Activated naive CD4-positive, alpha-beta T cell treated with Interleukin-2 at 50 U/mL for 16 hours (primary cell): ENCODE measurements at regions not wholly inside any gene's neighbourhood (a gene's known extent, or its start where the extent isn't known, plus 50 kb on each side); places are given as distances from the start of the nearest gene placed in this dataset.

Source experiments
- DNase-seq: peaks from one replicate; pipeline ENCODE4 v3.0.0-alpha.2; 2020

DNA sequence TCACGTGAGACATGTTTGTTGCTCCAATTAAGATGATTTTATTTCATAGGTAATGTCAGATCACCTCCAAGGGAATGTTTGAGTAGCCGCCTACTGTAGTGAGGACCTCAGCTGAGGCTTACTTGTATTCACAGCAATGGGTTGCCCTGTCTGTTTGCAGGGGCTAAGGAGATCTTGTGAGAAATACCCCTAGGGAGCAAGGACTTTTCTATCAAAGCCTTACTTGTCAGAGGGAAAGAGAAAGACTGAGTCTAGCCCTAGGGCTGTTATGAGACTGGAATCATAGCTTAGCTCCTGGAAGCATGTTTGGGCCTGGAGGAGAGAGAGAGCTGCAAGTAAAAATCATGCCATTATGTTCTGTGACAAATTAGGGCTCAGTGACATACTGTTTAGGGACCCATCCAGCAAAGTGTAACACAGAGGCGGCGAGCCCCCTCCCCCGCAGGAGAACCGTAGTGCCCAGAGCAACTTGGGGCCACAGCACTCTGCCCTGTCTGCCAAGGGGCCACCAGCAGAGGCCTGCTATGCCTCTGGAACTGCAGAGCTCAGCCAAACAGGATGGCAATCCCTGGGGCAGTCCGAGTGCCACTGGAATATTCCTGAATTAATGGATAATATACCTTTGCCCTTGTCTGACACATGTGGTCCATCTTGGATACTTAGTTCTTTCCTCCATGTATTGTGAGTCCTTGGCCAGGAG lies 178.8 kb downstream of the DACT1 start:
- no peak for DNase-seq

DNA sequence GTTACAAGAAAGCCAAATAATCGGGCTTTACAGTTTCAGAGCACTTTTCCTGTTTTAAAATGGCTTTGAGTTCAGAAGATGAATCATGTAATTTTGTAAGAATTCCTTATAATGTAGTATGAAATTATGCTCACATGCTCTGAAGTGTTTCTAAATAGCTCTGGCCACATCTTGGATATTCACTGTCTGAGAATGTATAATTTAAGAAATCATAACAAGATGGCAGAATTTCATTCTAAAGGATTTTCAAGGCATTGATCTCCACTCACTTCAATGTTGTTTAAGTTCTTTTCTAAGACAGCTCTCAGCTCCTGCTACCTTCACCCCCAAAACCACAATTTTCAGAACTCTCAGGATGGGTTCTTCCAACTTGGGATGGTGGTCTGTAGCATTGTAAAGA lies 180.1 kb downstream of the DACT1 start:
- no peak for DNase-seq

DNA sequence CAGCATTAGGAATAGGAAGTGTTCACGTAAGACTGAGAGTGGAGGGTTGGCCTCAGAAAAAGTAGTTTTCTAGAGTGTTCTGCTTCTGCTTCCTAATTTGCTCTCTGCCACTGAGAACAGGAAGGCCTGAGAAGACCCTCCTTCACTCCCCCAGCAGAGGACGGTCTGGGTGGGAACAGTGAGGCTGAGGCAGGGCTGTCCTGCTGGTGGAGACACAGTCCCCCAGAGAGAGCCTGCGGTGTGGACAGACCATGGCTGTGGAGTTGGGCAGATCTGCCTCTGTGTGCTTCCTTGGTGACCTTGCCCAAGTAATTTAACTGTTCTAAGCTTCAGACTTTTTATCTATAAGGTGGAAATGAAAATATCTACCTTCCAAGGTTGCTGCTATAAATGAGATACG lies 182.3 kb downstream of the DACT1 start:
- DNase-seq, result no peak

DNA sequence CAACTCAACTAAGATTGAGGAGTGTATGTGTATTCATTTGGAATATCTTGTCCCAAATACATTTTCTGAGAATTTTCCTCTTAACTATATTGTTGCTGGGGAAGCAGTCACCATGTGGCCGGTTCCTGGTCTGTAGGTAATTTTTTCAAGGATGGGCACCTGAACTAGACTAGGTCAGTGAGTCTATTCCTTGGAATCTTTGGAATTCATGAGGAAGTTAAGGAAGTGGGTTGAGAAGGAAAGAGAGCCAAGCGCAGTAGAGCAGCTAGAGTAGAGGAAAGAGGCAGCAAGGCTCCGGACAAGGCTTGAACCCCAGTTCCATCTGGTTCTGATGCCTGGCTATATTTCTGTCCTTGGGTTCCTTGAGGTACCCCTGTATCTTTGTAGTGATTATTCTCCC lies 183.7 kb downstream of the DACT1 start:
- DNase-seq, result no peak

DNA sequence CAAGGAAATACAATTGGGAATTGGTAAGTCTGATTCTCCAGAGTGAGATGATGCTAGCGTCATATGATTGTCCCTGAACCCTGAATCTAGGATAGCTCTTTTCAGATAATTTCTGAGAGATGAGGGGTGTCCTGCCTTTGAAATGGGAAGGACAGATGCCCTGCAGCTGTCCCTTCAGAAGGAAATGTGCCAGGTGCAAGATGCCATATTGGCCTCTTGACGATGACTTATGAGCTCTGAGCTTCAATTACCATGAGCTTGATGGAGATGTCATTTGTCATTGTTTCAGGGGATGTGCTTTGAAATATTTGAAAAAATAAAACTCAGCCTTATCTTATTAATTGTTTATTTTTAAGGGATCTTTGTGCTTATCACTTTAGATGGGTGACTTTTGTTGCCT lies 185.1 kb downstream of the DACT1 start:
- DNase-seq, result no peak

DNA sequence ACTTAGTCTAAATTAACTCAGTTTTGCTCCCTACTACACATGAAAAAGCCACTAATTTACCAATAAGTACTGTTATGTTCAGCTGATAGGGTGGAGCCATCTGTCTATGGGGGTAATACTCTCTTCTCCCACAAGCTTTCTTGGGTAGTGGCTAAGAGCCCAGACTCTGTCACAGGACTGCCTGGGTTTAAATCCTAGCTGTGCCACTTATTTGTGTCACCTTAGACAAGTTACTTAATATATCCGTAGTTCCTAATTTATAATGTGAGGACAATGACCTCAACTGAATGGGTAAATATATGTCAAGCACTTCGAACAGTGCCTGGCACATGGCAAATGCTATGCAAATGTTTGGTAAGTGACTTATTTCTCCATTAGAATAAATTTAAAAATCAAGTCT lies 185.6 kb downstream of the DACT1 start:
- DNase-seq, result no peak

DNA sequence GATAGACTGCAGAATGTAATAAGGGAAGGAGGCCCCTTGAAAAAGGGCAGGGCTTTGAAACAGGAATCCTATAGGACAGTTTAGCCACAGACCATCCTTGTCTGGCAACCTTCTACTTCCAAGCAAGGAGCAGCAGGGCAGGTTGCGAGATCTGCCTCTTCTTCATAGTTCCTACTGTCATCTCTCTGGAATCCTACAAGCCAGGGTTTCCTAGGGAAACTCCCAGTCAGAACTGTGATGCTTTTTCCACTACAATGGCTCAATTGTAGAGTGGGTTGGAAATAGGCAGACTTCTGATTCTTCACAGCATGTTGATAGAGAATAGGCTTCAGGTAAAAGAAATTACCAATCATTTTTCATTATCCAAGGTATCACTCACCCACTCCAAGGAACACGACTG lies 186.3 kb downstream of the DACT1 start:
- DNase-seq, result no peak

DNA sequence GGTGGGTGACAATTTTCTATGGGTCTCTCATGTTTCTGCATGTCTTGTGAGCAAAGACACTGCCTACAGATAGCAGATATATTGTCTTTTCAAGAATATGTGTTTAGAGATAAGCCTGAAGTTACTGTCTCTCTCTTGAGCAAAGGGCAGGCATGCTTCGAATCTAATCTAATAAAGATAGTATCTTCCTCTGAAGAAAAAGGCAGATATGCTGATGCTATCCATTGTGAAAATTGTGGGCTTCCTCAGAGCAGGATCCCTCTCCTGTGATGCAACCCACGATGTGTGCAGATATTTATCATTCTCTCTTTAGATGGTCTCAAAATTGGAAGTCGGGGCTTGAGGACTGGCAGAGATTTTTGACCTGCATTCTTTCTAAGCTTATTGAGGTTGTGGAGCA lies 187.0 kb downstream of the DACT1 start:
- DNase-seq, result no peak

DNA sequence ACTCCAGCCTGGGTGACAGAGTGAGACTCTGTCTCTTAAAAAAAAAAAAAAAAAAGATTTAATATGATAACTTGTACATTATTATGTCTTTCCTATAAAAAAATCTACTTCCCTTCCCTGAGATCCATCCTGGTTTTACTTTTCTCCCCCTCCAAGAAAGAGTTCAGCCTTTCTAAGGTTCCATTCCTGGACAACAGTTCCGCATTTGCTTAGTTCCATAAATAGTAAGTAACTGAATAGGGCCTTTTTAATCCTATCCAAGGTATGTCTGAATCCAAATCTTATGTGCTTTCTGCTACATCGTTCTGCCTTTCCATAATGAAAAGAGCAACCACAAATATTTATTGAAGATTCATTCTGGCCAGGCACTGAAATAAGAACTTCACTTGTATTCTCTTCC lies 187.8 kb downstream of the DACT1 start:
- DNase-seq, result no peak

DNA sequence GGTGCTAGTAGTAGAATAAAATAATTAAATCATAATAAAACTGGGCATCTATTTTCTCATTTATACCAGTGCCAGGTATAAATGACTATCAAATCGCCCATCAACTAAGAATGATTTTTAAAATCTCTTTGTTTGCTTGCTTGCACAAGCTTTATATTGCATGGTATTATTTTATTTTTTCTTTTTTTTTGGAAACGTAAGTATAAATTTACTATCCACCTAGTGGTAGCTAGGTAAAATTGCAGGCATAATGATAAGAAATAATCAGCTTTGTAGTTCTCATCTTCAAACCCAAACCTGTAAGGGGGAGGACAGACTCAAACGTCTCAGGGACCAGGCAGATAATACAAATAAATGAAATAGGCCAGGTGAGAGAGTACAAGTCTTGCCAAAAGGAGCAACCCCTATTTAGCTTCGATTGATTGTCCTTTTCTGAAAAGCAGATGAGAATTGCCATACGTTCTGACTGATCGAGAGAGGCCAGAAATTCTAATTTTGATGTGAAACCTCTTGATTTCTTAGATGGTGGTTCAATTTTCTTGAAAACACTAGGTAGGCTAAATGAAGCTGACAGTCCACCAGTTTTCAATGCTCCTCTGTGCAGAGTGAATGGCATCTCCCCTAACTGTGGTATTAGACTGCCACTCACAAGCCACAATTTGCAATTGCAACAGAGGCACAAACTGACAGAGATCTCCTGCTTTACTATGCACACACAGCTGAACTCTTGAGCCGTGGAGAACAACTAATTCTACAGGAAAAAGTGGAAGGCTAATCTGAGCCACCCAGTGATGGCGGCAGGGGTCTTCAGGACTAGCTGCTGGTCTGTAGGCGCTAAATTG lies 189.3 kb downstream of the DACT1 start:
- DNase-seq, result no peak

DNA sequence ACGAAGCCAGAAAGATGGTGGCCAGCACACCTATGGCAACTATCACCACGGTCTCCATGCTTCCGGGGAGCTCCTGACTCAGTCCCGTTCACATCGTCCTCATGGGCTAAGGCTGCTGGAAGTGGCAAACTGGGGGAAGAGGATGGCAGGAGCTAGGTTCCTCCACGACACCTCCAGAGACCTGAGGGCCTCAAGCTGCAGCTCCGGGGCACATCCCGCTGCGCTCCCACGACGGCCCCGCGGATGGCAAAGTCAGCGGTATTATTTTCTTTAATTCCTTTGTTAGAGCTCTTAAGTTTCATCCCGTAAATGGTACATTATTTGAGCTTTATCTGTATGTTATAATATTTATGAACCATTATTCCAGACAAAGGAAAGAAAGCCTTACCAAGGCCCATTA lies 190.5 kb downstream of the DACT1 start:
- no peak for DNase-seq

DNA sequence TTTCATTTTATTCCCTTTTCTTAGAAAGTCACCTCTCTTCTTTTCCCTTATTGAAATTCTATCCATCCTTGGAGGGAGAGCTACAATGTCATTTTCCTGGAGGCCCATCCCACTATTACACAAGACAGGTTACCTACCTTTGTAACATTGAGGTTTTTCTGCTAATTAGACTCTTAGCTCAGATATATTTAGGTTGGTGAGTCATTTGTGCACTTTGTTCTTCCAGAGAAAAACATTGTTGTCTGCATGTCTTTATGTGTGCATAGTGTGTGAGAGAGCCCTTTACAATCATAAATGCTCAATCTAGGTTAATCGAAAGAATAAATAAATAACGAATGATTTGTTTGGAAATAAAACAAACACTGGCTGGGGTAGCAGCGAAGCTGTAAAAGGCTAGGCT lies 191.8 kb downstream of the DACT1 start:
- DNase-seq, result no peak

DNA sequence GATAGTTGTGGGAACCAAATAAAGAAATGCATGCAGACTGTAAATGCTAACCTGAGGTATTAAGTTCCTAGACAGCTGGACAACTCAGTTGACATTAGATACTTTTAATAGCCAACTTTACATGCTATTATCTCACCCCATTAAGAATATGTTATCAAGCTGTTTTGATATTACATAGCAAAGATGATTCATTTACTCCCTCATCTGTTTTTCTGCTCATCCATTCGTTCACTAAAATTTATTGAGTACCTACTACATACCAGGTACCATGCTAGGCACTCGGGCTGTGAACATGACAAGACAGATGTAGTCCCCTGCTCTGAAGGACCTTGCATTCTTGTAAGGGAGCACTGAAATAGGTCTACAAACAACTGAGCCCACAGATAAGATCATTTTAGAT lies 192.4 kb downstream of the DACT1 start:
- DNase-seq, result no peak

DNA sequence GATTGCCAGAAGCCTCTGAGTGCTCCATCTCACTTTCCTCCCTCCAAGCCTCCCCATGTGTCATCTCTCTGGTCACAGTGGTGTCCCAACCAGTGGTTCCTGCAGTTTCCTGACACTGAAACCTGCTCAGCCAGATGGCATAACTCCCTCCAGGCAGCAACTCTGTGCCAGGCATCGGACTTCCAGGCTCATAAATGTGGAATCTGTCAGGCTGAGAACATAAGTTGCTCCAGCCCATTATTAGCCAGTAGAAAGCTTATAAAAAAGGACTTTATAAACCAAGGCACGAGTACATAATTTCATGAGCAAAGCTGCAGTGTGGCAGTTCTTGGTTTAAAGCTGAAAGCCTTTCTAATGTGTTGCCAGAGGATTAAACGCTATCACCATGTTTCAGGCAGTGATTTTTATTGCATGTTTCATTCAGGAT lies 194.3 kb downstream of the DACT1 start:
- DNase-seq, result no peak

DNA sequence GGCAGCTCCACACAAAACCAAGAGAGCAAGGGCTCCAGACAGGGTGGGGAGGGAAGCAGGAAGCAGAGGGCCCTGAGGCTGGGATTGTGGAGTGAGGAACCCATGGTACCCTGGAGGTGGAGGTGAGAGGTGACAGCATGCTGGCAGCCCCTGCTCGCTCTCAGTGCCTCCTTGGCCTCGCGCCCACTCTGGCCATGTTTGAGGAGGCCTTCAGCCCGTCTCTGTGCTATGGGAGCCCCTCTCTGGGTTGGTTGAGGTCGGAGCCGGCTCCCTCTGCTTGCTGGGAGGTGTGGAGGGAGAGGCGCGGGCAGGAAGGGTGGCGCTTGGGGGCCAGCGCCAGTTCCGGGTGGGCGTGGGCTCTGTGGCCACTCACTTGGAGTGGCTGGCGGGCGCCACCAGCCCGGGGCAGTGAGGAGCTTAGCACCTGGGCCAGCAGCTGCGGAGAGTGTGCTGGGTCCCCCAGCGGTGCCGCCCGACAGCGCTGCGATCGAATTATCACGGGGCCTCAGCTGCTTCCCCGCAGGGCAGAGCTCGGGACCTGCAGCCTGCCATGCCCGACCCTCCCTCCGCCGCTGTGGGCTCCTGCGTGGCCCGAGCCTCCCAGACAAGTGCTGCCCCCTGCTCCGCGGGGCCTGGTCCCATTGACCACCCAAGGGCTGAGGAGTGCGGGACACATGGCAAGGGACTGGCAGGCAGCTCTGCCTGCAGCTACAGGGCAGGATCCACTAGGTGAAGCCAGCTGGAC lies 196.0 kb downstream of the DACT1 start:
- DNase-seq, result no peak

DNA sequence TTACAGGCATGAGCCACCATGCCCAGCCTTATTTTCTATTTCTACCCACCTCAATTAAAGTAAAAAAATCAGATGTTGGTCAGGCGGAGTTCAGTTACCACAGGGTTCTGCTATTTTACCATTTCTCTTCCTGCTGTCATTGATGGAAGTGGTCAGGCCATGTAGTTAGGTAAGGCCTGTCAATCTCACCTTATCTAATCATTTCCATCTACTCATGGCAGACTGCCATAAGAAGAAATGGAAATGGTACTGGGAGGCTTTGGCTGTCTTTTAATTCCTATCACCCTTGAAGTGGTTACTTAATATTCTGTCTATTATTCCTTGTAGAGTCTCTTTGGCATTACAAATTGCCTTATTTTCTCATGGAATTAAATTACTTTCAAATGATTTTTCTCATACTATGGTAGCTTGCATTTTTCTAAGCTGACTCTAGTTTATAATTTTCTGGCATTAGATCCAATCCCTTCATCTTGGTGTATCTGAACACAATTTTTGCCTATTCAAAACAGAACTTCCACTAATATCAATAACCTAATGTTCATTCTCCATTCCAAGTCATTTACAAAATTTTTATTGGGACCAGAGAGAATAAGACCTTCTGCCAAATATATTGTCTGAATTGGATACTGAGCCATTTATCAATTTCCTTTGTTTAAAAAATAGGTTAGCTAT lies 198.7 kb downstream of the DACT1 start:
- DNase-seq, result no peak

DNA sequence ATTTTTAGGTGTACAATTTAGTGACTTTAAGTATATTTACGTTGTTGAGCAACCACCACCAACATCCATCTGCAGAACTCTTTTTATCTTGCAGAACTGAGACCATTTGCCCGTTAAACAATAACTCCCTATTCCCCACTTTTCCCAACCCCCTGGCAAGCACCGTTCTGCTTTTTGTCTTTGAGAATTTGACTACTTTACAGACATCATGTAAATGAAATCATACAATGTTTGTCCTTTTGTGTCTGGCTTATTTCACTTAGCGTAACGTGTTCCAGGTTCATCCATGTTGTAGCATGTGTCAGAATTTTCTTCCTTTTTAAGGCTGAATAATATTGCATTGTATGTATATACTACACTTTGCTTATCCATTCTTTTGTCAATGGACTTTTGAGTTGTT lies 201.5 kb downstream of the DACT1 start:
- no peak for DNase-seq

DNA sequence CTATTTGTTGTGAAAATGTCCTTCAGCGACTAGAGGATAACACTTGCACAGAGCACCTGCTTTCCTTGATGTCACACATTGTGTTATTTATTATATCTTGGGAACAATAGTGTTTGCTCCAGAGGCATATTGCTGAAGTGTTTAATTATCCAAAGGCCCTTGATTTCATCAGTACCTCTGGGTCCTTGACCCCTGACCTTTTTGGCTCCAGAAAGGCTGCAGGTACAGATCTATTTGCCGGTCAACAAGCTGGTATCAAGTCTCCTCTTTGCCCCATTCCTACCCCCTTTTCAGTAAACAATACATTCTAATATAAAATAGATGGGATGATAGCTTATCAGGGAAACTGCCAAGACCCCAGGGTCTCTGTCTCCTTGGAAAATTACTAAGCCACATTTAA lies 206.8 kb downstream of the DACT1 start:
- DNase-seq, result no peak

DNA sequence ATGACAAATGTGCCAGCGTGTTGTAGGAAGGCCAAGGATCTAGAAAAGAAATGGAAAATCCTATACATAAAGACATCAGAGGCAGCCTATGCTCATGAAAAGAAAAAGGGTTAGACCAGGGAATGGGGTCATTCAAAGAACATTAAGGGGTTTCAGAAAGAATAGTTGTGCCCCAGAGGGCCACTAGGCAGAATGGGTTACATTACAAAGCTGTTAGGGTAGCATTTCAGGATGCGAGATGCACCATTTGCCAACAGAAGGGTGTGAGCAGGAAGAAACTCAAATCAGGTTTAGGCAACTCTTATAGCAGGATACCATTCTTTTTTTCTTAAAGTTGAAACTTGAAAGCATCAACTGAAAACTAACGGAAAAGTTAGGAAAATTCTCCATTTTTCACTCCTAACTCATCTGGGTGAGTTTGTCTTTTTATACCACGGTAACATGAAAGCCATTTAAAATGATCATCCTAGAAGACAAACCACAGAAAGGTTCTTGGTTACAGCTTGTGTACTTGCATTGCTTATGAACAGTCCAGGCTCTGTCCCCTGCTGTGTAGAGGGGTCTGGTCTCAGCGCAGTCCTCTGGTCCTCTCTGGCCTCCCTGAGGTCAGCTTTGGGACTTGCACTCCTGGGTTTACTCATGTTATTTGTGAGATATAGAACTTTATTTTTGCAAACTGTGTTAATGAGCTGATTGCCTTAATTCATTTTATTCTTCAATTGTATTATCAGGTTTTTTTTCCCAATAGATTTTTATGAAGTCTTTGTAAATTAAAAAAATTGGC lies 209.1 kb downstream of the DACT1 start:
- no peak for DNase-seq

DNA sequence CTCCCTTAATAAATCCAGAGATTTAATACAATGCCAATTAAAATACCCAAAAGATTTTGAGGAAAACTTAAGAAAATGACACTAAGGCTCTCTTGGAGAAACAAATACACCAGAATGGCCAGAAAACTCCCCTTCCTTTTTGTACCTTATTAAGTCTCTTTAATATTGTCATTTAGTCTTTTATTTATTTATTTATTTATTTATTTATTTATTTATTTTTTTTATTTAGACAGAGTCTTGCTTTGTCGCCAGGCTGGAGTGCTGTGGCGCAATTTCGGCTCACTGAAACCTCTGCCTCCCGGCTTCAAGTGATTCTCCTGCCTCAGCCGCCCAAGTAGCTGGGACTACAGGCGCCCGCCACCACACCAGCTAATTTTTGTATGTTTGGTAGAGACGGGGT lies 210.6 kb downstream of the DACT1 start:
- DNase-seq, result no peak

DNA sequence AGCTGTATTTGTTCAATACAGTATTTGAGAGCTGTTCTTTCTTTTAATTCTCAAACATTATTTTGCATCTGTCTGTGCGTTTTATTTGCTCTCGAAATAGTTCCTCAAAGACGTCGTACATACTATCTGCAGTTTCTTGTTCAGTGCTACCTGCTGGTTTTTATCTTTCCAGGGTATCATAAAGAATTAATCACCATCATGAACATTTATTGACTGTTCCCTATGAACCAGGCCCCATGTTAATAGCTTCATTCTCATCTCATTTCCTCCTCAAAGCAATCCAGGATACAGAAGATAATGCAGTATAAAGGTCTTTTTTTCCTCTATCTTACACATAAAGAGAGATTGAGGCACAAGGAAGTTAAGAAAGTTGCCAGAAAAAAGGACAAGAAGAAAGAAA lies 211.8 kb downstream of the DACT1 start:
- DNase-seq, result no peak

DNA sequence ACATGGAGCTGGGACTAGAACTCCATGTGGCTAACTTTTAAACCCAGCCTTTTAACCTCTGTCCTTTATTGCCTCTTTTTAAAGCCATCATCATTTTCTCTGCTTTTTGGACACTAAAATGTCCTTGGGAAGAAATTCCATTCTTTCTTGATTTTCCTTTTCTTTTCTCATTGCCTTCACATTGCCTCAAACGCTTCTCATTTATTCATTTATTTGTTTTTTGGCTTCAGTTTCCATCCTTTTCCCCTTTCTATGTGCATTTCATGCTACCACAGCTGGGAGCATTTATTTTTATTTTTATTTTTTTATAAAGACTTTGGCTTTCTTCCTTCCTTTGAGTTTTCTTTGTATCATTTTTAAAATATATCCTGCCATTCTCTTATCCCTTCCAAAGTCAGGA lies 212.2 kb downstream of the DACT1 start:
- DNase-seq, result no peak

DNA sequence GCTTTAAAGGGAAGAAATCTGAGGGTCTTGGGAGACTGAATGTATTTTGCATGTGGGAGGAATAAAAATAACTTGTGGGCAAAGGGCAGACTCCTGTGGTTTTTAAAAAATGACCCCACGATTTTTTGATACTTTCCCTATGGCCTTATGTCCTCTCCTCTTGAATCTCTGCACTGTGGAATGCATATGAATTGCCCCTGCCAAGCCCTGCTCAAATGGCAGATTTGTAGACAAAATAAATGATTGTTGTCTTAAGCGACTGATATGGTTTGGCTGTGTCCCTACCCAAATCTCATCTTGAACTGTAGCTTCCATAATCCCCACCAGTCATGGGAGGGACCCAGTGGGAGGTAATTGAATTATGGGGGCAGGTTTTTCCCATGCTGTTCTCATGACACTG lies 223.8 kb downstream of the DACT1 start:
- no peak for DNase-seq
